ENCODE measurements at regions not wholly inside any gene's neighbourhood (a gene's known extent, or its start where the extent isn't known, plus 50 kb on each side); places are given as distances from the start of the nearest gene placed in this dataset.
"Not testable (repeated sequence)": the region's sequence is repeated elsewhere in the genome, so short reads cannot be mapped to it uniquely, and the experiment has no call there.

DNA sequence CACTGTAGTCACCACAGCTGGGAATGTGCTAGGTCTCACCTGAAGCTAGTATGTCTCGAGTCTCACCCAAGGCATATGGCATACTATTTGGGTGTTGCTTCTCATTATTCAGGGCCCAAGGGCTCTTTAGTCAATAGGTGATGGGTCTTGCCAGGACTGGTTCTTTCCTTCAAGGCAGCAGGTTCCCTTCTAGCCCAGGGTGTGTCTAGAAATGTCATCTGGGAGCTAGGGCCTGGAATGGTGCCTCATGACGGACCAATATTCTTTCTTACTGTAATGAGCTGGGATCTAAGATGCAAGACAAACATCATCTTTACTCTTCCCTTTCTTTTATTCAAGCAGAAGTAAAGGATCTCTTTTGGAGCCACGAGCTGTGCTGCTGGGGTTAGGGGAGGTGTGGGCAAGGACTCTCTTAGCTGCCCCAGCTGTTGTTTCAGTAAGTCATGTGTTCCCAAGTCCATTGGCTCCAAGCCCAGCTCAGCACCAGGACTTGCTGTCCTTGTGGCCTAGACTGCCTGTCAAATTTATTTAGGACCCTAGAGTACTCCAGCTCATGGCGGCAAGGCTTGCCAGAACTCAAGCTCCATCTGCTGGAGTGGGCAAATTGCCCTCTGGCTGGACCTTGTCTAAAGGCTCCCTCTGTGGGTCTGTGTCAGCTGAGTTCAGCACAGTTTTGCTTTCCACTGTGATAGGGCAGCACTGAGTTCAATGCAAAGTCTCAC lies 106.0 kb upstream of the POTEB3 start:
- TF ChIP-seq, protein P1, sequence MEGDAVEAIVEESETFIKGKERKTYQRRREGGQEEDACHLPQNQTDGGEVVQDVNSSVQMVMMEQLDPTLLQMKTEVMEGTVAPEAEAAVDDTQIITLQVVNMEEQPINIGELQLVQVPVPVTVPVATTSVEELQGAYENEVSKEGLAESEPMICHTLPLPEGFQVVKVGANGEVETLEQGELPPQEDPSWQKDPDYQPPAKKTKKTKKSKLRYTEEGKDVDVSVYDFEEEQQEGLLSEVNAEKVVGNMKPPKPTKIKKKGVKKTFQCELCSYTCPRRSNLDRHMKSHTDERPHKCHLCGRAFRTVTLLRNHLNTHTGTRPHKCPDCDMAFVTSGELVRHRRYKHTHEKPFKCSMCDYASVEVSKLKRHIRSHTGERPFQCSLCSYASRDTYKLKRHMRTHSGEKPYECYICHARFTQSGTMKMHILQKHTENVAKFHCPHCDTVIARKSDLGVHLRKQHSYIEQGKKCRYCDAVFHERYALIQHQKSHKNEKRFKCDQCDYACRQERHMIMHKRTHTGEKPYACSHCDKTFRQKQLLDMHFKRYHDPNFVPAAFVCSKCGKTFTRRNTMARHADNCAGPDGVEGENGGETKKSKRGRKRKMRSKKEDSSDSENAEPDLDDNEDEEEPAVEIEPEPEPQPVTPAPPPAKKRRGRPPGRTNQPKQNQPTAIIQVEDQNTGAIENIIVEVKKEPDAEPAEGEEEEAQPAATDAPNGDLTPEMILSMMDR (IDR thresholded peaks at IDR 0.05 in 8 of 11, conservative IDR thresholded peaks at IDR 0.05 in 3 of 11), result not testable (repeated sequence)
- TF ChIP-seq POLR2AphosphoS5, POLR2A (IDR thresholded peaks at IDR 0.05): not testable (repeated sequence)
